ENCODE measurements at regions not wholly inside any gene's neighbourhood (a gene's known extent, or its start where the extent isn't known, plus 50 kb on each side); places are given as distances from the start of the nearest gene placed in this dataset.

DNA sequence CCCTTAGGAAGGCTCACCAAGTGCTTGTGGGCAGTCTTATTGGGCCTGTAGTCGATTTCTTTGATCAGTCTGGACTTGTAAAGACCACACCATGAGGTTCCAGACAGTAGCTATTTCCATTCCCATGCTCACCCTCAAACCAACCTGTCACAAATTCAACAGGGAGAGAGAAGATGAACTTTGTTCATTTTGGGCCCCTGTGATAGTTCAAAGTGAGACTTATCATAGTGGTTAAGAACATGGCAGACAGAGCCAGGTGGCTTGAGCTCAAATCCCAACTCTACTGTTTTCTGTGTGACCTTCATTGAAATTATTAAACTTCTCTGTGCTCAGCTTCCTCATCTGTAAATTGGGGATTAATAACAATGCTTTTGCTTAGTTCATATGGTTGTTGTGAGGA, 53.9 kb upstream of the CTLA4 start:
- no peak for DNase-seq

DNA sequence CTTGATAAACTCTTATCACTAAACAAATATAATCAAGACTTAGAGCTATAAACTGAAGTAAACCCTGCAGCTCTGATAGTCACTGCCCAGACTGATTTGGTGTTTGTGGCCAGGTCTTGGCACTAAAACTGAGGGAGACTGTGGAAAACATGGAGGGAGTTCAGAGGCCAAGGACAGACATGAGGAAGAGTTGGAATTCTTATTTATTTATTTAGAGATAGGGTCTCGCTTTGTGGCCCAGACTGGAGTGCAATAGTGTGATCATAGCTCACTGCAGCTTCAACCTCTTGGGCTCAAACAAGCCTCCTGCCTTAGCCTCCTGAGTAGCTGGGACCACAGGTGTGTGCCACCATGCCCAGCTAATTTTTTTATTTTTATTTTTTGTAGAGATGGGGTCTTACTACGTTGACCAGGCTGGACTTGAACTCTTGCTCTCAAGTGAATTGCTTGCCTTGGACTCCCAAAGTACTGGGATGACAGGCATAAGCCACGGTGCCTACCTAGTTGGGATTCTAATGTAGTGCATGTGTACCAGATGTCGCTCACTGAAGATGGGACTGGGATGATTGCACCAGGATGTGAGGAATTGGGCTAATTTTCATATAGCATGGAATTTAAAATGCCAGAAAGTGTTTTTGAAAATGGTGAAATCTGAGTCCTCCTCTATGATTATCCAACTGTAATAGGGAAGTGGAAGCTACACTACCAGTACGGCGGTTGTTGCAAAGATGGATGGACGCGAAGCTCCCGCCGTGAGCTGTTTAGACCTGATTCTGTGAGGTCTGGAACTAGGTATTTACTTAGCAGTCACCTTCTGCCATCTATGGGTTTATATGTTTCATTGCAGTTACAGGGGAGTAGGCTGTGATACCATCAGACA, 52.7 kb upstream of the CTLA4 start:
- peak; percentile 34 for DNase-seq

DNA sequence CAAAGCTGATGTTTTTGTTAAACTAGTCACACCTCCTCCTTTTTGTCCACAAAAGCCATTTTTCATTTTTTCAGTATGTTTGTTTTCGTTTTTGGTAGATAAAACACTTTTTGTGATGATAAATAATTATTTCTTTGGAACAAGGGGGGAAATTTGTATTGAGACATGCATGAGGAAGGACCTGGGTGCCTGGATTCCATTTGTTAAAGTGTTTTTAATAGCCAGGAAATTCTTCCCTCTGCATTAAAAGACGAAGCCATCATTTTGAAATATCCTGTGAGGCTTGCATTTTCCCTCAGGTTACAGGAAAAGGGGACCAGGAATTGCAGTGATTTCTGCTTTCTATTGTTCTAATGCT, 52.1 kb upstream of the CTLA4 start:
- no peak for DNase-seq

DNA sequence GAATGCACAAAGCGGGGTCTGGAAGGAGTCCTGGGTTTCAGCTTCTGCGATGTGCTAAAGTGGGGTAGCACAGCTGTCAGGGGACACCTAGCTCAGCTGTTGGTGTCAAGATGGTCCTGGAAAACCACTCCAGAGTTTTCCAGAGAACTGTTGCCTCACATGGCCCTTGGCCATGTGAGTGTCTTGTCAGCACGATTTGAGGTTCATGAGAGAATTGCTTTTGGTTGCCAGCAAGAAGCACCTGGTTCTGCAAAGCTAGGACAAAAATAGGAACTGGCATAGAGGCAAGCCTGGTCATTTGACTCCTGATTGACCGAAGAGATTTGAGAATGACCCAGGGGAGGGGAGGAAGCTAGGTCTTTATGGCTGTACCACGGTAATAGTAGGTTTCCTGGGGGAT, 50.4 kb upstream of the CTLA4 start:
- DNase-seq, result no peak

Data from T1000 (cell line).